ENCODE measurements at regions not wholly inside any gene's neighbourhood (a gene's known extent, or its start where the extent isn't known, plus 50 kb on each side); places are given as distances from the start of the nearest gene placed in this dataset.

DNA sequence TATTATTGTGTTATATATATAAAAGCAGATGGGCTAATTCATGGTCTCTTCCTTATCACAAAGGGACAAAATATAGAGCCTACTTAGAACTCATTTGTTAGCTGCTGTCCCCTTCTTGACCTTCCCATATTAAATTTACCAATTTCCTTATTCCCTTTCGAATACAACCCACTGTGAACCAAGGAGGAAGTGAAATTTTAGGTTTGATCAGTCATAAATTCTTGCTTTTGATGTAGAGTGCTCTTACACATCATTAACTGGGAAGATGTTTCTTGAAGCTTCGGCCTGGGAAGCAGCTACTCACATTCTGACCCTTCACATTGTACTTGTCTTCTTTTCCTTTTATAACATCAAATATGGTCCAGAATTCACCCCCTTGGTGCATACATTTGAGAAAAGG is 579.0 kb downstream of the LRFN5 start:
- DNase-seq (ENCODE audit: low read depth in 2 of 2) = no peak
- H3K9ac ChIP-seq (ENCODE audit: insufficient read depth, low read length) = no peak overlapping the region
- no peaks in the 10 kb centered on the region for H3K79me2 ChIP-seq (ENCODE audit: control insufficient read depth, insufficient read depth, low read length)
- H2AFZ ChIP-seq (ENCODE audit: low read length) = no peak overlapping the region
- H3K36me3 ChIP-seq (ENCODE audit: control insufficient read depth, insufficient read depth, low read length) = no peaks in the 10 kb centered on the region
- H3K4me2 ChIP-seq (ENCODE audit: extremely low read depth, insufficient read depth, low read length) = no peak overlapping the region
- H3K4me3 ChIP-seq (replicated peaks in 1 of 4; ENCODE audit: control extremely low read depth in 1 of 4, insufficient read depth in 1 of 4, low read depth in 3 of 4, low read length in 4 of 4) = no peak overlapping the region
- no peak for TF ChIP-seq EZH2 (IDR thresholded peaks at IDR 0.05; ENCODE audit: low read length, missing control alignments)
- no peak for TF ChIP-seq CTCF (conservative IDR thresholded peaks at IDR 0.05 in 1 of 2, IDR thresholded peaks at IDR 0.05 in 1 of 2; ENCODE audit: low read depth in 1 of 2, low read length in 2 of 2)
- H3K27me3 ChIP-seq (ENCODE audit: control insufficient read depth, insufficient read depth, low read length) = no peaks in the 10 kb centered on the region
- H3K9me3 ChIP-seq (ENCODE audit: control insufficient read depth, insufficient read depth, low read depth, low read length) = no peaks in the 10 kb centered on the region
- no peak overlapping the region for H3K27ac ChIP-seq (ENCODE audit: insufficient read depth, low read length)
- no peaks in the 10 kb centered on the region for H3K4me1 ChIP-seq (ENCODE audit: control insufficient read depth, extremely low read depth, insufficient read depth, low read length)
- H4K20me1 ChIP-seq (ENCODE audit: control insufficient read depth, extremely low read depth, insufficient read depth, low read length) = no peaks in the 10 kb centered on the region

- no peak for TF ChIP-seq CTCF (conservative IDR thresholded peaks at IDR 0.05 in 1 of 2, IDR thresholded peaks at IDR 0.05 in 1 of 2; ENCODE audit: low read depth in 1 of 2, low read length in 2 of 2)
- no peak for TF ChIP-seq EZH2 (IDR thresholded peaks at IDR 0.05; ENCODE audit: low read length, missing control alignments)
- no peak for DNase-seq (ENCODE audit: low read depth in 2 of 2)
- Histone ChIP-seq H3K9ac (ENCODE audit: insufficient read depth, low read length) (no peak overlapping the region), H3K27me3 (ENCODE audit: control insufficient read depth, insufficient read depth, low read length) (no peaks in the 10 kb centered on the region), H3K4me3 (replicated peaks in 1 of 4; ENCODE audit: control extremely low read depth in 1 of 4, insufficient read depth in 1 of 4, low read depth in 3 of 4, low read length in 4 of 4) (no peak overlapping the region), H3K9me3 (ENCODE audit: control insufficient read depth, insufficient read depth, low read depth, low read length) (no peaks in the 10 kb centered on the region), H3K36me3 (ENCODE audit: control insufficient read depth, insufficient read depth, low read length) (no peaks in the 10 kb centered on the region), H3K4me1 (ENCODE audit: control insufficient read depth, extremely low read depth, insufficient read depth, low read length) (no peaks in the 10 kb centered on the region), H2AFZ (ENCODE audit: low read length) (no peak overlapping the region), H3K79me2 (ENCODE audit: control insufficient read depth, insufficient read depth, low read length) (no peaks in the 10 kb centered on the region), H3K27ac (ENCODE audit: insufficient read depth, low read length) (no peak overlapping the region), H3K4me2 (ENCODE audit: extremely low read depth, insufficient read depth, low read length) (no peak overlapping the region), H4K20me1 (ENCODE audit: control insufficient read depth, extremely low read depth, insufficient read depth, low read length) (no peaks in the 10 kb centered on the region)
Measured at GRCh38 chr14:42174357-42174756, 567.7 kb downstream of the LRFN5 start.

- H3K4me1 ChIP-seq (ENCODE audit: control insufficient read depth, extremely low read depth, insufficient read depth, low read length) = no peaks in the 10 kb centered on the region
- no peaks in the 10 kb centered on the region for H3K27me3 ChIP-seq (ENCODE audit: control insufficient read depth, insufficient read depth, low read length)
- no peak overlapping the region for H3K9ac ChIP-seq (ENCODE audit: insufficient read depth, low read length)
- no peaks in the 10 kb centered on the region for H4K20me1 ChIP-seq (ENCODE audit: control insufficient read depth, extremely low read depth, insufficient read depth, low read length)
- no peak overlapping the region for H2AFZ ChIP-seq (ENCODE audit: low read length)
- H3K79me2 ChIP-seq (ENCODE audit: control insufficient read depth, insufficient read depth, low read length) = no peaks in the 10 kb centered on the region
- TF ChIP-seq CTCF (conservative IDR thresholded peaks at IDR 0.05 in 1 of 2, IDR thresholded peaks at IDR 0.05 in 1 of 2; ENCODE audit: low read depth in 1 of 2, low read length in 2 of 2) = no peak
- no peak for TF ChIP-seq EZH2 (IDR thresholded peaks at IDR 0.05; ENCODE audit: low read length, missing control alignments)
- no peak overlapping the region for H3K4me2 ChIP-seq (ENCODE audit: extremely low read depth, insufficient read depth, low read length)
- no peak overlapping the region for H3K4me3 ChIP-seq (replicated peaks in 1 of 4; ENCODE audit: control extremely low read depth in 1 of 4, insufficient read depth in 1 of 4, low read depth in 3 of 4, low read length in 4 of 4)
- DNase-seq (ENCODE audit: low read depth in 2 of 2) = no peak
- H3K9me3 ChIP-seq (ENCODE audit: control insufficient read depth, insufficient read depth, low read depth, low read length) = no peaks in the 10 kb centered on the region
- H3K36me3 ChIP-seq (ENCODE audit: control insufficient read depth, insufficient read depth, low read length) = no peaks in the 10 kb centered on the region
- H3K27ac ChIP-seq (ENCODE audit: insufficient read depth, low read length) = no peak overlapping the region
Measured at GRCh38 chr14:42173206-42173605, 566.5 kb downstream of the LRFN5 start.
